LoVo (cell line): ENCODE measurements at regions not wholly inside any gene's neighbourhood (a gene's known extent, or its start where the extent isn't known, plus 50 kb on each side); places are given as distances from the start of the nearest gene placed in this dataset.

Experiments
- DNase-seq: peaks from one replicate; pipeline ENCODE4 v3.0.0-alpha.2; 2016; ENCODE audit warnings: low spot score

- no peak for DNase-seq
Observed at GRCh38 chr12:91968076-91968776, 177.4 kb downstream of the BTG1 start.

DNA sequence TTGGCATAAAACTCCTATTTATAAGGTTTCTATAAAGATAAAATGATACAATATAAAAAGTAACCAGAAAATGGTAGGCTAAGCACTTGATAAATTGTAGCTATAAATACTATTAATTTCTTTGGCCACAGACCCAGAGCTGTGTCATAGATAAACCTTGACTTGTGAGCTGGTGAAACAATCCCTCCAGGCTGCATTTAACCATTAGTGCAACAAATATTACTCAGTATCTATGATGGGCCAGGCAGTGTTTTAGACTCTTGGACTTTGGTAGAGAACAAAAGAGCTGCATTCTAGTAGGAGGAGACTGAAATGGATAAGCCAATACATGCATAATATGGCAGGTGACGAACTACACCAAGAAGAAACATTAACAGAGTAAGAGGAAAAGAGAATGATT is 178.1 kb downstream of the BTG1 start:
- no peak for DNase-seq

DNA sequence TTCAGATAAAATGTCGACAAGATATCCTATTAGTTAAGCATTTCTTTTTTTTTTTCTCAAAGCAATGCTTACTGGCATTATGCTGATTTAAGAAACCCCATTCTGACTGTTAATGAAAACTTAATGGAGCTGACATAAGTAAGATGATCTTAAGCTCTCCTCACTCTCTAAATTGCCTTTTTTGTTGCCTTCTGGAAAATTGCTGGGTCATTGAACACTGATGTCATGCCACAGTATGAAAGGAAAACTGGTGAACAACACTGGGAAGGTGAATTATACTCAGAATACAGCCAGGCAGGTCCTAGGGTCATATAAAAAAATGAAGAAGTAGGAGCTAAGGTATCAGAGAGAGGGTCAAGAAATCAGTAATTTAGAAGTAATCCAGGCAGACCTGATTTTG is 179.9 kb downstream of the BTG1 start:
- no peak for DNase-seq

GRCh38 chr12:91964501-91964900 is 181.1 kb downstream of the BTG1 start:
- DNase-seq = no peak

DNA sequence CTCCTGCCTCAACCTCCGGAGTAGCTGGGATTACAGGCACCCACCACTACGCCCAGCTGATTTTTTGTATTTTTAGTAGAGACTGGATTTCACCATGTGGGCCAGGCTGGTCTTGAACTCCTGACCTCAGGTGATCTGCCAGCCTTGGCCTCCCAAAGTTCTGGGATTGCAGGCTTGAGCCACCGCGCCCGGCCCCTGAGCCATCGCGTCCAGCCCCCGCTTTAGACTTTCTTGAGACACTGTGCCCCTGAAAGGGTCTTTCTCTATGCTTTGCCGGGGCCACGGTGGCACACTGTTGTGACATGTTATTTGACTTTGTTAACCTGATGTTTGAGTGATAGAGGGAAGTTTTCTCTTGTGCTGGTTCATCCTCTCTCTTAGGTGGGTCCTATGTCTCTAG is 186.4 kb downstream of the BTG1 start:
- DNase-seq = no peak

DNA sequence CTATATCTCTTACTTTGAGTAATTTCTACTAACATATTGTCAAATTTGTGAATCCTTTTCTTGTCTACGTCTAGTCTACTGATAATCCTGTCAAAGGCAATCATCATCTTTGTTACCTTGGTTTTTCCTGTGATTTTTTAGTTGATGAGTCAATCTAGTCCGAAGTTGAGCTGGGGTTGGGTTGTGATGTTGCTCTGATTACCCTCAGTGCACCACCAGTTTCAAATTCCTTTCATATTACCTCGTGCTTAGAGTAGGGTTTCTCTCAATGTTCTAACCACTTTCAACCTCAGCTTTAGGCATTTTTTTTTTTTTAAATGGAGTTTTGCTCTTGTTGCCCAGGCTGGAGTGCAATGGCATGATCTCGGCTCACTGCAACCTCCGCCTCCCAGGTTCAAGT is 186.8 kb downstream of the BTG1 start:
- peak; percentile 14 for DNase-seq

DNA sequence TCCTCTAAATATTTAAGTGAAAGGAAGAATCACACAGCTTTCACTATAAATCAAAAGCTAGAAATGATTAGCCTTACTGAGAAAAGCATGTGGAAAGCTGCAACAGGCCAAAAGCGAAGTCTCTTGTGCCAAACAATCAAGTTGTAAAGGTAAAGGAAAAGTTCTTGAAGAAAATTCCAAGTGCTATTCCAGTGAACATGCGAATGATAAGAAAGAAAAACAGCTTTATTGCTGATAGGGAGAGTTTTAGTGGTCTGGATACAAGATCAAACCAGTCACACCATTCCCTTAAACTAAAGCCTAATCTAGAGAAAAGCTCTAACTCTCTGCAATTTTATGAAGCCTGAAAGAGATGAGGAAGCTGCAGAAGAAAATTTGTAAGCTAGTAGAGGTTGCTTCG is 190.9 kb downstream of the BTG1 start:
- DNase-seq = no peak

GRCh38 chr12:91954326-91954725 is 191.3 kb downstream of the BTG1 start:
- no peak for DNase-seq

DNA sequence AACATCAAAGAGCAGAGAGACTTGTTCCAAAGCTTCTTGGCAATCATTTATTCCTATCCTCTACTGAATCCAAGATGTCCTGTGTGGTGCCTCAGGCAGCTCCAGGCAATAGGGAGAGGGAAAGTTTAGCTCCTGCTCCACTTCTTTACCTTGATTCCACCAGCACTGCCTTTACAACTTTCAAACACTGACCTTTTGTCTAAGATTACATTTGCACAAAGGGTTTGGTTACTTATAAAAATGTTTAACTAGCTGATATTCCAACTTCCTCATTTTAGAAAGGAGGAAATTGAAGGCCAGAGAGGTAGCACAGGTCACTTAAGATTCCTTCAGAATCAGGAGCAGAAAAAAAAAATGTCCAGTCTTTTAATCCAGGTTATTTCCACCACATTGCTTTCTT is 192.7 kb downstream of the BTG1 start:
- DNase-seq = peak; percentile 57

- DNase-seq = peak; percentile 8
Observed at GRCh38 chr12:91951571-91951970, 194.1 kb downstream of the BTG1 start.

DNA sequence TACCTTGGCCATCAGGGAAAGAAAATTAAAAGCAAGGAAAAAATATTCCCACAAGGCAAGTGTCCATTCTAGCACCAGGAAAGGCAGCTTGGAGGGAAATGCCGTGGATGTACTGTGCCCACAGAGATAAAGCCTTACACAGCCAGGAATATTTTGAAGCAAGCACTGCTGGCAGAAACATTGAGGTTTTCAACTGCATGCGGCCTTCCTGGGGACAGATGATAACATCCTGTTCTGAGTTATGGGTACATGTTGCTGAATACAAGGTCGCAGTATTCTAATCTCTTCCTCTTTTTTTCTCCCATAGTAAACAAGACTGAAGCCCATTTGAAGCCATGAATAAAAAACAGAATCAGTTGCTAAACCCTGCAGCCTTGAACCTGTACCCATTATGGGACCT is 197.1 kb downstream of the BTG1 start:
- DNase-seq = no peak

DNA sequence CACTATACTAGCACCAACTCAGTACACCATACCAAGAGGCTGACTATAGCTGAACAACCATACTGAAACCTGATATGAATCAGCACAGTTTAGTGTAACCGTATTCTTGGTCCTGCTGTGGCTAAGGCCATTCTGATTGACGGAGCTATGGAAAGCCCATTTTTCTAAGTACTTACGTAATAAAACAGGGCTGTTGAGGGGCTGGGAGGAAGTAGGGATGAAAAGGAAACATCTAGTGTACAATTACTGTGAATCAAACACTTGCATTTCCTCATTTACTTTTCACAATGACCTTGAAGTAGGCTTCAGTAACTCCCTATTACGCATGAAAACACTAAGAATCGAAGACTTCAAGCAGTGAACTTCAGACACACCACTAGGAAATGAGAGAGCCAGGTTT is 198.2 kb downstream of the BTG1 start:
- no peak for DNase-seq

GRCh38 chr12:91944637-91945036 is 201.0 kb downstream of the BTG1 start:
- no peak for DNase-seq

GRCh38 chr12:91940826-91941570 is 204.6 kb downstream of the BTG1 start:
- no peak for DNase-seq

DNA sequence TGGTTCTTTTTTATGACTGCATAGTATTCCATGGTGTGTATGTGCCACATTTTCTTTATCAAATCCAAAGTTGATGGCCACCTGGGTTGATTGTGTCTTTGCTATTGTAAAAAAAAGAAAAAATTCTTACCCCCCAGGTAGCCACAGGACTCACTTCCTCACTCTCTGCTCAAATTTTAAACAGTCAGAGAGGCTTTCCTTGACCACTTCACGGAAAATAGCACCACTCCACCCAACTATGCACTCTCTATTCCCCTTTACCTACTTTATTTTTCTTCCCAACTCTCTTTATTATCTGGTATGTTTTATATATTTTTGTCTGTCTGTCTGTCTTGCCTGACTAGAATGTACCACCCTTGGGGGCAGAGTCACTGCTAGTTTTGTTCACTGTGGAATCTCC is 205.3 kb downstream of the BTG1 start:
- no peak for DNase-seq

GRCh38 chr12:91937706-91938105 is 207.9 kb downstream of the BTG1 start:
- no peak for DNase-seq

DNA sequence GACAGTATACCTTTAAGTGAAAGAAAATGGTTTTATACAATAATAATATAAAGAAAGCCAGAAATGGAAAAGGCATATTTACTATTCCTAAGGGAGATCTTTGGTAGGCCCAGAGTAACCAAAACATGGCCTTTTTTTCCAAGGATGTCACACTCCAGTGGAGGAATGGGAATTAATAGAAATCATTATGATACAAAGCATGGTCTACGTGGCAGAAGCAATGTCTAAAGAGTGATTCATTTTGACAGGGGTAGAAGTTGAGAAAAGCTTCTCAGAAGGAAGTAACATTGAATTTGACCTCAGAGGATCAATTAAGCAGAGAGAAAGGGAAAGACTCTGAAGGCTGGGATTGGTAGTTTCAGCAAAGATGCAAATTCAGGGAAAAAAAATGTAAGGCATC is 208.6 kb downstream of the BTG1 start:
- DNase-seq = no peak

- DNase-seq = no peak
Observed at GRCh38 chr12:91935296-91935695, 210.3 kb downstream of the BTG1 start.

- peak; percentile 79 for DNase-seq
Observed at GRCh38 chr12:91931111-91931510, 214.5 kb downstream of the BTG1 start.

- DNase-seq = no peak
Observed at GRCh38 chr12:91928501-91928900, 217.1 kb downstream of the BTG1 start.

- peak; percentile 79 for DNase-seq
Observed at GRCh38 chr12:91926848-91927247, 218.8 kb downstream of the BTG1 start.

GRCh38 chr12:91924827-91925226 is 220.8 kb downstream of the BTG1 start:
- no peak for DNase-seq

DNA sequence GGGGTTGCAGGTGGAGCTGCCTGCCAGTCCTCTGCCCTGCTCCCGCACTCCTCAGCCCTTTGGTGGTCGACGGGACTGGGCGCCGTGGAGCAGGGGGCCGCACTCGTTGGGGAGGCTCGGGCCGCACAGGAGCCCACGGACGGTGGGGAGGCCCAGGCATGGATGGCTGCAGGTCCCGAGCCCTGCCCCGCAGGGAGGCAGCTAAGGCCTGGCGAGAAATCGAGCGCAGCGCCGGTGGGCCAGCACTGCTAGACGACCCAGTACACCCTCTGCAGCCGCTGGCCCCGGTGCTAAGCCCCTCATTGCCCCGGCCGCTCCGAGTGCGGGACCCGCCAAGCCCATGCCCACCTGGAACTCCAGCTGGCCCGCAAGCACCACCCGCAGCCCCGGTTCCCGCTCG is 221.8 kb downstream of the BTG1 start:
- DNase-seq = no peak

DNA sequence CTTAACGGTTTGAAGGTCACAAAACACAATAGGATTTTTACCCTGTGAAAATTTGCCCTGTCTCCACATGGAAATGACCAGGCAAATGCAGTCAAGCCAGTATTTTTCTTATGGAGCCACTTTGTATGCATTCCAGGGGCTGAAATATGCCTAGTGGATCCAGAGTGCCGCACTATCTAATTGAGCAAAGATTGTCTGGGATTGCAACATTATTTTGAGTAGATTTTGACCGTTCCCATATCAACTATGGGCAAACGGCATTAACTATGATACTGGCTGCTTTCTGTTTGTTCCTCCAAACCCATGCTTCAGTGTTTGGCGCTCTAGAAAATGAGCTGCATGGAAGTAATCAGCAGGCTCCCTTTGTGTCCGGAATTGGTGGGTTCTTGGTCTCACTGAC is 223.0 kb downstream of the BTG1 start:
- no peak for DNase-seq
